ENCODE measurements at regions not wholly inside any gene's neighbourhood (a gene's known extent, or its start where the extent isn't known, plus 50 kb on each side); places are given as distances from the start of the nearest gene placed in this dataset.

GRCh38 chr1:192524223-192524622, 51.4 kb upstream of the RGS1 start:
- no peak for DNase-seq (ENCODE audit: low read depth)
